ENCODE measurements at regions not wholly inside any gene's neighbourhood (a gene's known extent, or its start where the extent isn't known, plus 50 kb on each side); places are given as distances from the start of the nearest gene placed in this dataset.
A peak's percentile ranks its signal among the peaks of the same experiment; 100 is the strongest.

GRCh38 chr3:165254812-165255211 lies 58.6 kb upstream of the SLITRK3 start:
- TF ChIP-seq CTCF (IDR thresholded peaks at IDR 0.05; ENCODE audit: borderline replicate concordance, extremely low read depth, low read length, poor library complexity, severe bottlenecking) (peak; percentile 38), EZH2 (IDR thresholded peaks at IDR 0.05; ENCODE audit: borderline replicate concordance, low read depth, low read length, severe bottlenecking) (no peak)
